Type B pancreatic cell (in vitro differentiated cells): ENCODE measurements at regions not wholly inside any gene's neighbourhood (a gene's known extent, or its start where the extent isn't known, plus 50 kb on each side); places are given as distances from the start of the nearest gene placed in this dataset.
"Not testable (repeated sequence)": the region's sequence is repeated elsewhere in the genome, so short reads cannot be mapped to it uniquely, and the experiment has no call there.

Experiments used
- DNase-seq: peaks from one replicate; pipeline ENCODE4 v3.0.0; 2021; ENCODE audit warnings: mixed read lengths; ENCODE audit not compliant: unreplicated experiment; ENCODE audit errors: extremely low spot score
- H3K27ac Mint-ChIP-seq: 2 replicates; pipeline ENCODE4 v1.8.0; 2021; ENCODE audit warnings: mild to moderate bottlenecking, mixed read lengths
- H3K27me3 Mint-ChIP-seq: 2 replicates; pipeline ENCODE4 v1.8.0; 2021; ENCODE audit warnings: mixed read lengths
- H3K36me3 Mint-ChIP-seq: 2 replicates; pipeline ENCODE4 v1.8.0; 2021; ENCODE audit warnings: mixed read lengths
- H3K4me1 Mint-ChIP-seq: one replicate; pipeline ENCODE4 v1.8.0; 2021; ENCODE audit warnings: mixed read lengths; ENCODE audit not compliant: unreplicated experiment
- H3K4me3 Mint-ChIP-seq: 2 replicates; pipeline ENCODE4 v1.8.0; 2021; ENCODE audit warnings: mild to moderate bottlenecking, mixed read lengths
- H3K9me3 Mint-ChIP-seq: 2 replicates; pipeline ENCODE4 v1.8.0; 2021; ENCODE audit warnings: mixed read lengths
- TF ChIP-seq, protein P1 (sequence below): fragments of 200-600 bp; sonication (generic); conservative IDR thresholded peaks from 2 replicates; pipeline ENCODE4 v1.5.0; 2021; ENCODE audit warnings: antibody characterized with exemption, mild to moderate bottlenecking

DNA sequence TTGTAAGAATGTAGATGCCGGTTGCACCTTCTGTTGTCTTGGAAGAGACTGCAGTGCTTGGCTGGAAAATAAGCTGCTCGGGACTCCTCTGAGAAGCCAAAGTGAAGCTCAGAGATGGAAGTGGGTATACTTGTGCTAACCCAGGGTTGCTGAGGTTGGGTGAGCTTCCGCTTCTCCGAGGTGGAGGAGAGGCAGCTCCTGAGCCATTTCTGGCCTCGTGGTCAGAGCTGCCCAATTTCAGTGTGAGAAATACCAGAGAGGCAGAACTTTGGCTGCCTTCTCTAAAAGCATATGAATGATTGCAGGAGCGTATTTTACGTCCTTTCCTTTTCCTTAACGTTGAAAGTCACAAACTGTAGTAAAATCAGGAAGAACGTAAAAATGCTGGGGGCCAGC is 292.0 kb upstream of the PLGLB2 start:
- H3K4me3 Mint-ChIP-seq, H3K4me1 Mint-ChIP-seq, H3K27ac Mint-ChIP-seq, H3K9me3 Mint-ChIP-seq, DNase-seq, H3K36me3 Mint-ChIP-seq, H3K27me3 Mint-ChIP-seq: not testable (repeated sequence)

DNA sequence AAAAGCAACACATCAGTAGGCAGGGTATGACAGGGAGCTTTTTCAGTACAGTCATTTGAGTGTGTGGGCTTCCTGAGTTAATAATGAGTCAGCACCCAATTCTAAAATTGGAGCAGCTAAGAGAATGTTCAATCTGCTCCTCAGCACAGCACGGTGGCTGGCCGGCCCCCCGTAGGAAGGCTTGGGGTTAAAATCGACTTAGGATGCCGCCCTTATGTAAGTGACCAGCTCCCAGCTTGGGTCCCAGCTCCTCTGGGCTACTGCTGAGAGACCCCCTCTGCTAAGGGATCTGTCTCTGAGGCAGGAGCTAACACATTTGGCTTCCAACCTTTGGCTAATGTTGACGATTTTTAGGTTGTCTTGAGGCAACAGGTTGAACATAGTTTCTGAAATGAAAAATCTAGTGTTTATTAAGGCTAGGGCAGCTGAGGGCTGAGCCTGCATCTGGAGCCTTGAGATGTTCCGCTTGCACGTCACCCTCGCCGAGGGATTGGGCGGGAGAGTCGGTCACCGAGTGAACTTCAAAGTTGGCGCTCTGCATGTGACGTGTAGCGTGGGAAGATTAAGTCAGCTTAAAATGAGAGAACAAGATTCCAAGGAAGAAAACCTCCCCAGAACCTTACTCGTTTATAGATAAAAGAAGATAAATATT is 291.3 kb upstream of the PLGLB2 start:
- H3K27ac Mint-ChIP-seq, H3K36me3 Mint-ChIP-seq, DNase-seq, H3K27me3 Mint-ChIP-seq, H3K4me1 Mint-ChIP-seq, H3K9me3 Mint-ChIP-seq, H3K4me3 Mint-ChIP-seq: not testable (repeated sequence)

DNA sequence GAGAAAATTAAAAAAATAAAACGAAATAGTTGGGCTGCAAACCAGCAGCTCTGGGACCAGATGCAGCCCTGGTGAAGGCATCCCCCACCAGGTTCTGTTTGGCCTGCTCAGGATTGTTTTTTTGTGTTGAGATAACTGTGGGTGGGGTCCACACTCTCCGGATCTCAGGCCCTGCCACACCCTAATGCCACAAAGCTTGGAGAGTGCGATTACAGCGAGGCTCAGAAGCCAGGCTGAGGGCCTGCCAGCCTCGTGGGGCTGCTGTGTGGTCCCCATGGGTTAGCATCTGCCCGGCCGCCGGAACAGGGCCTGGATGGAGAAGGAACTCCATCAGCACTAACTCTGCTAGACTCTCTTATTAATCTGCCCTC is 290.8 kb upstream of the PLGLB2 start:
- not testable (repeated sequence) for H3K4me3 Mint-ChIP-seq, H3K27ac Mint-ChIP-seq, H3K36me3 Mint-ChIP-seq, H3K9me3 Mint-ChIP-seq, H3K4me1 Mint-ChIP-seq, H3K27me3 Mint-ChIP-seq, DNase-seq

DNA sequence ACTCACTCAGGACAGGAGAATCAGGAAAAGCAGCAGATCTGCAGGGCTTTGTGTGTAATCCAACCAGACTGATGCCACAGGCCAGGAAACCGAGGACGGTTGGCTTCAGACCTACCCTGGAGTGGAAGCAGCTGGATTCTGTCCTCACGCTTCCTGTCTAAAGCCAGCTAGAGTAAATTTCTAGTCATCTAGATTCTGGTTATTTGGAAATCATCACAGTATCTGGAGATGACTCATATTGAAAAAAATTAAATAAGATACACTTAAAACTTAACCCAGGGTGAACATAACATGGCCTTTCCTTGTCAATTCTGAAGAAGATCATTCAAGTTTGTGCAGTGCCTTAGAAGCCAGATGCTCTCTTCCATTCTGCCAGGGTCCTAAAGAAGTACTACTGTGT is 288.9 kb upstream of the PLGLB2 start:
- H3K4me1 Mint-ChIP-seq, DNase-seq: not testable (repeated sequence)

DNA sequence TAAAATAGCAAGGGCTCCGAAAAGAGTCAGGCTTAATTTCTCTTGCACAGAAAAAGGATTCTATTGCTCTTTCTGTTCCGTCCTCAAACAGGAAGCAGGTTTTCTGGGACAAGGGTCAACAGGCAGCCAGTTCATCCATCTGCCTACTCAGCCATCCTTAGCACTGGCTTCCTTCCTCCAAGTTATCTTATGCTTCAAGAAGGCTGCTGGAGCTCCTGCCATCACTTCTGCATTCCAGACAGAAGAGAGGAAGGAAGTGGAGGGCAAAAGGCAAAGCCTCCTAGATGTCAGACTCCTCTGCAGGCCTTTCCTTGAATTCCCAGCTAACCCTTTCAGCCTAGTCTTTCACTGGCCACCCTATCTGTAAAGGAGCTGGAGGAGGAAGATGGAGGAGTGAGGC is 287.8 kb upstream of the PLGLB2 start:
- not testable (repeated sequence) for H3K27me3 Mint-ChIP-seq, DNase-seq, H3K9me3 Mint-ChIP-seq, H3K4me3 Mint-ChIP-seq, H3K4me1 Mint-ChIP-seq, H3K36me3 Mint-ChIP-seq, H3K27ac Mint-ChIP-seq

More for the DNA sequence above, 288.9 kb upstream of the PLGLB2 start:
- not testable (repeated sequence) for H3K4me3 Mint-ChIP-seq, H3K27me3 Mint-ChIP-seq, H3K36me3 Mint-ChIP-seq, H3K9me3 Mint-ChIP-seq, H3K27ac Mint-ChIP-seq

DNA sequence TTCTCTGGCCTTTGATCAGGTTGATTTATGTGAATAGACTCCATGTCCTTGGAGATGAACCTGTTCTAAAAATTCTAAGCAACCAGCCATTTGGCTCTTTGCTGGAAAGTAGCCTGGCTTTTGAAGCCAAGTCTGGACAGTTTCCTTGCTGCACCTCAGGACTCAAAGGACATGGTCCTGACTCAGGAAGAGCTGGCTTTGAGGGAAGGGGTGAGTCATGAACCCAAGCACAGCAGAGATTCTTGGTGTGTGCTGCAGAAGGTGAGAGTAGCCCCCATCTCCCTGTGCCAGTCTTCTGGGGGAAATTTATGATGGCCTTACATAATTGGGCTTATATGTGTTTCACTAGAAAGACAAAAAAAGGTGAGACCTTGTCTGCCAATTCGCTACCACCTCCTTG is 287.2 kb upstream of the PLGLB2 start:
- not testable (repeated sequence) for H3K4me1 Mint-ChIP-seq, H3K9me3 Mint-ChIP-seq, H3K36me3 Mint-ChIP-seq, H3K27me3 Mint-ChIP-seq, DNase-seq, H3K4me3 Mint-ChIP-seq, H3K27ac Mint-ChIP-seq

DNA sequence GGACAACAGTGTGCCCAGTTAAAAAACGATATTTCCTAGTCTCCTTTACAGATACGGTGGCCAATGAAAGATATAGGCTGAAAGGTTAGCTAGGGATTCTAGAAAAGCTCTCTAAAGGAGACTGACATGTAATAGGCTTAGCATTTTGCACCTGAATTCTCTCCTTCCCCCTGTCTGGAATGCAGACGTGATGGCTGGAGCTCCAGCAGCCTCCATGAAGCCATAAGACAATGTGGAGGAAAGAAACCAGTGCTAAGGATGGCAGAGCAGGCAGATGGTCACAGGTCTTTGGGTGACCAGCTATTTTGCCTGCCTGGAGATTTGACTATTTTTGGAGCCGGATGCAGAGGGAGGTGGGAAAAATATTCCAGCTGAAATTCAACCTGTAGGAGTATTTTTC is 286.2 kb upstream of the PLGLB2 start:
- not testable (repeated sequence) for H3K27me3 Mint-ChIP-seq, H3K36me3 Mint-ChIP-seq, H3K4me1 Mint-ChIP-seq, H3K9me3 Mint-ChIP-seq, H3K27ac Mint-ChIP-seq, H3K4me3 Mint-ChIP-seq, DNase-seq

DNA sequence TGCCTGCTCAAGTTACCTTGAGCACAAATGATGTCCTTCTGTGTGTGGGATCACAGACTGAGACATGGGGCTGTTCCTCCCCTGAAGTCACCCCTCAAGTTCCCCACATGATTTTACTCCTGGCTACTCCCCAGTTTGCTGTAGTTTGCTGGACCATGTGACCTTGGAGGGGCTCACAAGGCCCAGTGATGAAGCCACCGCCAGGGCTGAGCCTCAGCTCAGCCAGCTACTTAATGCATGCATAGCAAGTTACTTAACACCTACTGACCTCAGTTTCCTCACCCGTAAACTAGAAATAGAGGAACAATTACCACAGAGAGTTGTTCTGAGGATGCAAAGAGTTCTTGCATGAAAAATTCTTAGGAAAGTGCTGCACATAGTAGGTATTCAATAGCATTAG is 283.7 kb upstream of the PLGLB2 start:
- H3K36me3 Mint-ChIP-seq, H3K27ac Mint-ChIP-seq, H3K27me3 Mint-ChIP-seq, DNase-seq, H3K9me3 Mint-ChIP-seq, H3K4me3 Mint-ChIP-seq, H3K4me1 Mint-ChIP-seq: not testable (repeated sequence)

DNA sequence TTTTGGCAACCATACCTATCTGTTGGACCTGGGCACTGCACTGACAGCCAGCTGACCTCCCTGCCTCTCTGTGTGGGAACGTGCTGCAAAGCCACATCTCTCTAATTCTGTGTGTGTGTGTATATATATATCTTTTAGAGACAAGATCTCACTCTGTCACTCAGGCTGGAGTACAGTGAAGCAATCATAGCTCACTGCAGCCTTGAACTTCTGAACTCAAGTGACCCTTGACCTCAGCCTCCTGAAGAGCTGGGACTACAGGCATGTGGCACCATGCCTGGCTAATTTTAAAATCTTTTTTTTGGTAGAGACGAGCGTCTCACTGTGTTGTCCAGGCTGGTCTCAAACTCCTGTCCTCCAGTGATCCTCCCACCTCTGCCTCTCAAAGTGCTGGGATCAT is 282.2 kb upstream of the PLGLB2 start:
- DNase-seq, H3K27me3 Mint-ChIP-seq, H3K36me3 Mint-ChIP-seq, H3K9me3 Mint-ChIP-seq, H3K27ac Mint-ChIP-seq, H3K4me3 Mint-ChIP-seq, H3K4me1 Mint-ChIP-seq: not testable (repeated sequence)

DNA sequence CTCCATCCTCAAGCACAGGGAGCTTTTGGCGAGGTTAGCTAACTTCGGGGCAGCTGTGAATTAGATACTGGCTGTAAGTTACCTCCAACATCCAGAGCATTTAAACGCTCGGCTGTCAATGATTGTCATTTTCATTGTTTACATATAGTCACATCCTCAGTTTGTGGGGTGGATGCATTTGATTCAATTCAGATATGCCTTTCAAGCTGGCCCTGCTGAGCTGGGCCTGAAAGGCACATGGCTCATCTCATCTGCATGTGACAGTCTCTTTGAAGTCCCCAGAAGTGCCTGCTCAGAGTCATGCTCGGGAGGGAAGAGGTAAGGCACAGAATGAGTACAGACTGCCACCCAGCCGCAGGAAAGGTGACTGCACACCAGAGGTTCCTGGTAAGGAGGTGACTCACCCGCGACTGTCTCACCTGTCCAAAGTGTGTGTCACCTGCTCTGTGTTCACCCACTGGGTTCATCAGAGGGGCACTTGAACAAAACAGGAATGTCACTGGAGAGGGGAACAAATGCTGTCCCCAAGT is 281.2 kb upstream of the PLGLB2 start:
- H3K36me3 Mint-ChIP-seq, H3K4me3 Mint-ChIP-seq, DNase-seq, H3K4me1 Mint-ChIP-seq, H3K27ac Mint-ChIP-seq, H3K27me3 Mint-ChIP-seq, H3K9me3 Mint-ChIP-seq: not testable (repeated sequence)
- TF ChIP-seq, protein P1, sequence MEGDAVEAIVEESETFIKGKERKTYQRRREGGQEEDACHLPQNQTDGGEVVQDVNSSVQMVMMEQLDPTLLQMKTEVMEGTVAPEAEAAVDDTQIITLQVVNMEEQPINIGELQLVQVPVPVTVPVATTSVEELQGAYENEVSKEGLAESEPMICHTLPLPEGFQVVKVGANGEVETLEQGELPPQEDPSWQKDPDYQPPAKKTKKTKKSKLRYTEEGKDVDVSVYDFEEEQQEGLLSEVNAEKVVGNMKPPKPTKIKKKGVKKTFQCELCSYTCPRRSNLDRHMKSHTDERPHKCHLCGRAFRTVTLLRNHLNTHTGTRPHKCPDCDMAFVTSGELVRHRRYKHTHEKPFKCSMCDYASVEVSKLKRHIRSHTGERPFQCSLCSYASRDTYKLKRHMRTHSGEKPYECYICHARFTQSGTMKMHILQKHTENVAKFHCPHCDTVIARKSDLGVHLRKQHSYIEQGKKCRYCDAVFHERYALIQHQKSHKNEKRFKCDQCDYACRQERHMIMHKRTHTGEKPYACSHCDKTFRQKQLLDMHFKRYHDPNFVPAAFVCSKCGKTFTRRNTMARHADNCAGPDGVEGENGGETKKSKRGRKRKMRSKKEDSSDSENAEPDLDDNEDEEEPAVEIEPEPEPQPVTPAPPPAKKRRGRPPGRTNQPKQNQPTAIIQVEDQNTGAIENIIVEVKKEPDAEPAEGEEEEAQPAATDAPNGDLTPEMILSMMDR: peak; percentile 34

DNA sequence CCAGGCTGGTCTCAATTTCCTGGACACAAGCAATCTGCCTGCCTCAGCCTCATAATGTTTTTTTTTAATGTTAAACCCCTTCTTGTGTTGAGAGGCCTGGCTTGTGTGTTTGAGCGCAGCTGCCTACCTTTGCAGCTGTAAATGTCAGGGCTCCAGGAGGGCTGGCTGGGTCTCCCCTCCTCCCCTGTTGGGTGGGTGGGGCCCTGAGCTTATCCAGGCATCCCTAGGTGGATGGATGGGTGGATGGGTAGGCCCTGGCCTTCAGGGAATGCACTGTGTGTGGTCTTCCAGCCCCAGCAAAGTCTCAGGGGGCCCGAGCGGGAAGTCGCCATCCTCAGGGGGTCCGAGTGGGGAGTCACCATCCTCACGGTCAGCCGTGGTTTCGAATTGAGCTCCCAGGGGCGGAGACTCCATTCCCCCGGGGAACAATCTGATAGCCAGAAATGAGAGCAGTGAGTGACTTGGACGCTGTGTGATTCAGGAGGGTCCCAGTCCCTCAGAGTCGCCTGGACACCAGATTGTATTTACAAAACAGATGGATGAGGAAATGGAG is 279.4 kb upstream of the PLGLB2 start:
- not testable (repeated sequence) for H3K9me3 Mint-ChIP-seq, DNase-seq, H3K4me1 Mint-ChIP-seq, H3K4me3 Mint-ChIP-seq, H3K36me3 Mint-ChIP-seq, H3K27ac Mint-ChIP-seq, H3K27me3 Mint-ChIP-seq

DNA sequence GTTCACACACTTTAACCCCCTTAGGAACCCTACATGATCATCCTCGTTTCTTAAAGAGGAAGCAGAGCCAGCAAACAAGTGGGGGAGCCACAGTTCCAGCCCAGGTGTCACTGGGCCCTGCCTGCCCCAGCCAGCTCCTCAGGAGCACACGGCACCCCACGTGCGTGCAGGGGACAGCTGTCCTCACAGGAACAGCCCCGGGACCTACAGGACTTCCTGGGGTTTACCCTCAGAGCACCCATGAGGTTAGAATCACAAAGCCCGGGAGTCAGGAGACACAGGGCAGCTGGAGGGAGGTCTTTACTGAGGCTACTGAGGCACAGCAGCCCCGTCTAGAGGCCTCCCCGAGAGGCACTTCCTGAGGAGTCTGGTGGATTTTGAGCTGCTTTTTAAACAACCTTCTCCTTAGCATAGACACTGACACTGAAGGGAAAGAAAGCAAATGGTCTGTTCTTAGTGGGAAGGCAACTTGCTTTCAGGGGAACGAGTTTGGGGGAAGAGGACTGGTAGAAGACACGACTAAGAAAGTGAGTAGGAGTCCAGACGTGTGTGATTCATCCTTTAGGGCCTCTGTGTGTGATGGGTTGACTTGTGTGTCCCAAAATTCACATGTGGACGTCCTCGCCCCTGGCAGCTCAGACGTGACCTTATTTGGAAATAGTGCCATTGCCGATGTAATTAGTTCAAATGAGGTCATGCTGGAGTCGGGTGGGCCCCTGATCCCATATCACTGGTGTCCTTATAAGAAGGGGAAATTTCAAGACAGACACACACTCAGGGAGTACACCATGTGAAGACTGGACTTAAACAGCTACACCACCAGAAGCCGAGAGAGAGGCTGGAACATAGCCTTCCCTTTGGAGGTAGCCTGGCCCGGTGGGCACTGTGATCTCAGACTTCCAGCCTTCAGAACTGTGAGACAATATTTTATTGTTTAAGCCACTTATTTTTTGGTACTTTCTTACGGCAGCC is 278.4 kb upstream of the PLGLB2 start:
- not testable (repeated sequence) for H3K27me3 Mint-ChIP-seq, H3K4me3 Mint-ChIP-seq, H3K4me1 Mint-ChIP-seq, H3K36me3 Mint-ChIP-seq, H3K9me3 Mint-ChIP-seq, DNase-seq, H3K27ac Mint-ChIP-seq
